Cardiac muscle cell (in vitro differentiated cells and primary cell): ENCODE measurements at regions not wholly inside any gene's neighbourhood (a gene's known extent, or its start where the extent isn't known, plus 50 kb on each side); places are given as distances from the start of the nearest gene placed in this dataset.
A peak's percentile ranks its signal among the peaks of the same experiment; 100 is the strongest.

Experiments
- DNase-seq, 2 donors: peaks; one replicate each; pipeline versions ENCODE4 v3.0.0 to v3.0.0-alpha.2; 2010 to 2017; ENCODE audit warnings: low read depth in 1 of 2, low spot score in 1 of 2
- H3K27ac ChIP-seq: fragments of 200-600 bp; sonication (generic); 2 replicates; pipeline ENCODE4 v1.5.1; 2016
- H3K27me3 ChIP-seq: fragments of 200-600 bp; sonication (generic); 2 replicates; pipeline ENCODE4 v1.6.0; 2016; ENCODE audit warnings: control low read depth
- H3K36me3 ChIP-seq: fragments of 200-600 bp; sonication (generic); 2 replicates; pipeline ENCODE4 v1.5.1; 2016; ENCODE audit warnings: control low read depth
- H3K4me1 ChIP-seq: fragments of 200-600 bp; sonication (generic); 2 replicates; pipeline ENCODE4 v1.8.1; 2017; ENCODE audit warnings: low read depth, mild to moderate bottlenecking, mixed run types
- H3K4me3 ChIP-seq: fragments of 200-600 bp; sonication (generic); 2 replicates; pipeline ENCODE4 v1.5.1; 2016; ENCODE audit warnings: mild to moderate bottlenecking
- H3K9me3 ChIP-seq: fragments of 200-600 bp; sonication (generic); 2 replicates; pipeline ENCODE4 v1.5.1; 2017; ENCODE audit warnings: low read depth, mild to moderate bottlenecking, control low read depth
- CTCF ChIP-seq: IDR thresholded peaks from 2 replicates; pipeline ENCODE4 v1.5.1; 2012; ENCODE audit warnings: low read depth, mild to moderate bottlenecking, low read length

GRCh38 chr11:127075758-127076157, 75.2 kb upstream of the KIRREL3 start:
- no peaks in the 10 kb centered on the region for H3K27me3 ChIP-seq
- no peak overlapping the region for H3K27ac ChIP-seq
- no peaks in the 10 kb centered on the region for H3K36me3 ChIP-seq
- DNase-seq, result no peak
- no peaks in the 10 kb centered on the region for H3K9me3 ChIP-seq
- no peak overlapping the region for H3K4me3 ChIP-seq
- no peak for TF ChIP-seq CTCF
- H3K4me1 ChIP-seq, result no peaks in the 10 kb centered on the region

- Histone ChIP-seq H3K9me3 (no peaks in the 10 kb centered on the region), H3K27ac (no peak overlapping the region), H3K27me3 (no peaks in the 10 kb centered on the region), H3K4me1 (no peaks in the 10 kb centered on the region), H3K4me3 (no peak overlapping the region), H3K36me3 (no peaks in the 10 kb centered on the region)
- DNase-seq, result peak; percentile 31 to 34
- no peak for TF ChIP-seq CTCF
These were observed 73.7 kb upstream of the KIRREL3 start for GRCh38 chr11:127074151-127074761.

- no peaks in the 10 kb centered on the region for H3K4me1 ChIP-seq
- no peak for TF ChIP-seq CTCF
- no peak overlapping the region for H3K4me3 ChIP-seq
- no peaks in the 10 kb centered on the region for H3K27me3 ChIP-seq
- DNase-seq, result no peak
- no peaks in the 10 kb centered on the region for H3K9me3 ChIP-seq
- H3K36me3 ChIP-seq, result no peaks in the 10 kb centered on the region
- H3K27ac ChIP-seq, result no peak overlapping the region
These were observed 73.1 kb upstream of the KIRREL3 start for GRCh38 chr11:127073621-127074020.

GRCh38 chr11:127071606-127072005, 71.0 kb upstream of the KIRREL3 start:
- DNase-seq, result no peak
- Histone ChIP-seq H3K27me3 (no peaks in the 10 kb centered on the region), H3K36me3 (no peaks in the 10 kb centered on the region), H3K27ac (no peak overlapping the region), H3K4me1 (no peaks in the 10 kb centered on the region), H3K9me3 (no peaks in the 10 kb centered on the region), H3K4me3 (no peak overlapping the region)
- no peak for TF ChIP-seq CTCF

- H3K27me3 ChIP-seq, result no peaks in the 10 kb centered on the region
- DNase-seq, result no peak
- no peak for TF ChIP-seq CTCF
These were observed 70.2 kb upstream of the KIRREL3 start for GRCh38 chr11:127070808-127071207.

More at GRCh38 chr11:127070808-127071207, 70.2 kb upstream of the KIRREL3 start:
- H3K27ac ChIP-seq, result no peak overlapping the region
- no peaks in the 10 kb centered on the region for H3K36me3 ChIP-seq
- no peaks in the 10 kb centered on the region for H3K4me1 ChIP-seq
- H3K4me3 ChIP-seq, result no peak overlapping the region
- no peaks in the 10 kb centered on the region for H3K9me3 ChIP-seq
